Stimulated activated naive CD4-positive, alpha-beta T cell treated with Interleukin-2 at 50 U/mL for 16 hours (primary cell): ENCODE measurements at regions not wholly inside any gene's neighbourhood (a gene's known extent, or its start where the extent isn't known, plus 50 kb on each side); places are given as distances from the start of the nearest gene placed in this dataset.
"Not testable (repeated sequence)": the region's sequence is repeated elsewhere in the genome, so short reads cannot be mapped to it uniquely, and the experiment has no call there.

ENCODE experiments used
- DNase-seq: peaks from one replicate; lab custom pipeline; 2025; lab: John Stamatoyannopoulos, UW

GRCh38 chr4:60365176-60365575, 835.0 kb upstream of the ADGRL3 start:
- DNase-seq, result no peak

- DNase-seq, result no peak
These were observed 833.5 kb upstream of the ADGRL3 start for GRCh38 chr4:60366661-60367060.

GRCh38 chr4:60368986-60369385, 831.1 kb upstream of the ADGRL3 start:
- DNase-seq, result no peak

- no peak for DNase-seq
These were observed 822.1 kb upstream of the ADGRL3 start for GRCh38 chr4:60378010-60378409.

- no peak for DNase-seq
These were observed 815.6 kb upstream of the ADGRL3 start for GRCh38 chr4:60384516-60384915.

GRCh38 chr4:60389633-60390032, 810.5 kb upstream of the ADGRL3 start:
- no peak for DNase-seq

GRCh38 chr4:60396341-60397049, 803.6 kb upstream of the ADGRL3 start:
- no peak for DNase-seq

- no peak for DNase-seq
These were observed 799.5 kb upstream of the ADGRL3 start for GRCh38 chr4:60400593-60400992.

- DNase-seq, result no peak
These were observed 796.1 kb upstream of the ADGRL3 start for GRCh38 chr4:60404027-60404426.

- no peak for DNase-seq
These were observed 777.7 kb upstream of the ADGRL3 start for GRCh38 chr4:60422439-60422838.

- DNase-seq, result not testable (repeated sequence)
These were observed 776.4 kb upstream of the ADGRL3 start for GRCh38 chr4:60423573-60424184.

- no peak for DNase-seq
These were observed 767.2 kb upstream of the ADGRL3 start for GRCh38 chr4:60432911-60433310.

GRCh38 chr4:60443068-60443467, 757.1 kb upstream of the ADGRL3 start:
- no peak for DNase-seq

- DNase-seq, result no peak
These were observed 756.3 kb upstream of the ADGRL3 start for GRCh38 chr4:60443796-60444195.

- no peak for DNase-seq
These were observed 750.1 kb upstream of the ADGRL3 start for GRCh38 chr4:60450054-60450453.

GRCh38 chr4:60452266-60452665, 747.9 kb upstream of the ADGRL3 start:
- DNase-seq, result no peak

GRCh38 chr4:60455380-60455779, 744.7 kb upstream of the ADGRL3 start:
- DNase-seq, result no peak

GRCh38 chr4:60461551-60461950, 738.6 kb upstream of the ADGRL3 start:
- DNase-seq, result no peak

GRCh38 chr4:60463857-60464502, 736.1 kb upstream of the ADGRL3 start:
- DNase-seq, result no peak

GRCh38 chr4:60482921-60483351, 717.2 kb upstream of the ADGRL3 start:
- no peak for DNase-seq

- no peak for DNase-seq
These were observed 714.9 kb upstream of the ADGRL3 start for GRCh38 chr4:60485276-60485675.

GRCh38 chr4:60487118-60487761, 712.9 kb upstream of the ADGRL3 start:
- not testable (repeated sequence) for DNase-seq

- DNase-seq, result no peak
These were observed 699.3 kb upstream of the ADGRL3 start for GRCh38 chr4:60500810-60501209.
